Endodermal cell (in vitro differentiated cells): ENCODE measurements at regions not wholly inside any gene's neighbourhood (a gene's known extent, or its start where the extent isn't known, plus 50 kb on each side); places are given as distances from the start of the nearest gene placed in this dataset.
"Not testable (repeated sequence)": the region's sequence is repeated elsewhere in the genome, so short reads cannot be mapped to it uniquely, and the experiment has no call there.

Experiments
- DNase-seq: peaks from one replicate; pipeline ENCODE4 v3.0.0-alpha.2; 2017
- H3K27ac ChIP-seq: 2 replicates; pipeline ENCODE4 v1.5.1; 2013; ENCODE audit warnings: mild to moderate bottlenecking, low read depth, low read length, moderate library complexity
- H3K27me3 ChIP-seq: 2 replicates; pipeline ENCODE4 v1.6.1; 2013; ENCODE audit warnings: mild to moderate bottlenecking, low read length, moderate library complexity; ENCODE audit not compliant: insufficient read depth, control insufficient read depth, poor library complexity, severe bottlenecking
- H3K36me3 ChIP-seq: 2 replicates; pipeline ENCODE4 v1.7.0; 2013; ENCODE audit warnings: mild to moderate bottlenecking, low read length, moderate library complexity; ENCODE audit not compliant: control insufficient read depth, insufficient read depth
- H3K4me1 ChIP-seq: one replicate; pipeline ENCODE4 v1.7.0; 2013; ENCODE audit warnings: low read length; ENCODE audit not compliant: control insufficient read depth, insufficient read depth
- H3K4me3 ChIP-seq: 2 replicates; pipeline ENCODE4 v1.5.1; 2013; ENCODE audit warnings: mild to moderate bottlenecking, low read length, moderate library complexity
- H3K9ac ChIP-seq: 2 replicates; pipeline ENCODE4 v1.6.1; 2013; ENCODE audit warnings: mild to moderate bottlenecking, low read length, moderate library complexity; ENCODE audit not compliant: poor library complexity, severe bottlenecking; ENCODE audit errors: extremely low read depth
- H3K9me3 ChIP-seq: 2 replicates; pipeline ENCODE4 v1.6.1; 2013; ENCODE audit warnings: mild to moderate bottlenecking, low read length, moderate library complexity; ENCODE audit not compliant: control insufficient read depth
- H3K27ac Mint-ChIP-seq: 2 replicates; pipeline ENCODE4 v1.8.0; 2020; ENCODE audit warnings: mixed read lengths
- H3K27me3 Mint-ChIP-seq: 2 replicates; pipeline ENCODE4 v1.8.0; 2021; ENCODE audit warnings: mild to moderate bottlenecking, mixed read lengths; ENCODE audit not compliant: insufficient read depth
- H3K36me3 Mint-ChIP-seq: 2 replicates; pipeline ENCODE4 v1.8.0; 2020; ENCODE audit warnings: low read depth, mixed read lengths
- H3K4me1 Mint-ChIP-seq: 2 replicates; pipeline ENCODE4 v1.8.0; 2020; ENCODE audit warnings: mixed read lengths
- H3K4me3 Mint-ChIP-seq: 2 replicates; pipeline ENCODE4 v1.8.0; 2020; ENCODE audit warnings: mild to moderate bottlenecking, moderate library complexity, mixed read lengths
- H3K9me3 Mint-ChIP-seq: 2 replicates; pipeline ENCODE4 v1.8.0; 2020; ENCODE audit warnings: mild to moderate bottlenecking, mixed read lengths
- WGBS, 2 experiments: methylation state at CpG; one replicate each; pipeline versions ENCODE4 v1.1.5 to v1.1.7; 2013; ENCODE audit warnings: missing lambda C conversion rate in 2 of 2, mixed read lengths in 1 of 2; ENCODE audit not compliant: insufficient coverage in 1 of 2, insufficient read length in 1 of 2; 5-methylcytosine and 5-hydroxymethylcytosine counted together
- TF ChIP-seq, protein P1 (sequence below): fragments of 200-600 bp; sonication (generic); conservative IDR thresholded peaks from 2 replicates; pipeline ENCODE4 v1.5.0; 2021; ENCODE audit warnings: antibody characterized with exemption, mild to moderate bottlenecking

GRCh38 chr2:195572895-195573683 is 83.9 kb upstream of the SLC39A10 start:
- Histone ChIP-seq H3K27me3 (no peaks in the 10 kb centered on the region), H3K4me1 (no peaks in the 10 kb centered on the region), H3K4me3 (no peak overlapping the region), H3K9me3 (no peaks in the 10 kb centered on the region), H3K27ac (no peak overlapping the region), H3K9ac (no peak overlapping the region), H3K36me3 (no peaks in the 10 kb centered on the region)
- peaks cover 9% of the 10 kb centered on the region for H3K9me3 Mint-ChIP-seq
- H3K4me1 Mint-ChIP-seq: peaks cover 4% of the 10 kb centered on the region
- H3K27ac Mint-ChIP-seq: no peak overlapping the region
- TF ChIP-seq, protein P1, sequence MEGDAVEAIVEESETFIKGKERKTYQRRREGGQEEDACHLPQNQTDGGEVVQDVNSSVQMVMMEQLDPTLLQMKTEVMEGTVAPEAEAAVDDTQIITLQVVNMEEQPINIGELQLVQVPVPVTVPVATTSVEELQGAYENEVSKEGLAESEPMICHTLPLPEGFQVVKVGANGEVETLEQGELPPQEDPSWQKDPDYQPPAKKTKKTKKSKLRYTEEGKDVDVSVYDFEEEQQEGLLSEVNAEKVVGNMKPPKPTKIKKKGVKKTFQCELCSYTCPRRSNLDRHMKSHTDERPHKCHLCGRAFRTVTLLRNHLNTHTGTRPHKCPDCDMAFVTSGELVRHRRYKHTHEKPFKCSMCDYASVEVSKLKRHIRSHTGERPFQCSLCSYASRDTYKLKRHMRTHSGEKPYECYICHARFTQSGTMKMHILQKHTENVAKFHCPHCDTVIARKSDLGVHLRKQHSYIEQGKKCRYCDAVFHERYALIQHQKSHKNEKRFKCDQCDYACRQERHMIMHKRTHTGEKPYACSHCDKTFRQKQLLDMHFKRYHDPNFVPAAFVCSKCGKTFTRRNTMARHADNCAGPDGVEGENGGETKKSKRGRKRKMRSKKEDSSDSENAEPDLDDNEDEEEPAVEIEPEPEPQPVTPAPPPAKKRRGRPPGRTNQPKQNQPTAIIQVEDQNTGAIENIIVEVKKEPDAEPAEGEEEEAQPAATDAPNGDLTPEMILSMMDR: no peak
- WGBS, 2 experiments: 95 to 98% methylated on average over 4 to 6 of the region's 6 CpGs
- no peaks in the 10 kb centered on the region for H3K36me3 Mint-ChIP-seq
- H3K27me3 Mint-ChIP-seq: no peaks in the 10 kb centered on the region
- no peak for DNase-seq
- H3K4me3 Mint-ChIP-seq: no peak overlapping the region

DNA sequence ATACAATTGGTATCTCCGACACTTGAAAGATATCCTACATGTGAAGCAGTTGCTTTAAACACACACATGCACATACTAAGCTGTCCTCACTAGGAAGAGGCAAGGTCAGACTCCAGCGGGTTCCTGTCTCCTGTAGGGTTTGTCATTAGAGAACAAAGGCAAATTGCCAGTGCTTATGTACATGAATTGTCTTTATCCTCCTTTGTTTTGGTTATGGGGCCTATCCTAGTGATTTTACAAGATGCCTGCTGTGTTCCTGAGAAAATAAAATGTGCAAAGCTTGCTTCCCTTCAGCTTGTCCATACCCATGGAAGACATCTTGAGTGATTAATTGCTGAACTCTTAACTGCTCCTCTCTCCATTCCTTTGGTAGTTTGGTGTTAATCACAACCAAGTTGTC is 86.7 kb upstream of the SLC39A10 start:
- Mint-ChIP-seq H3K4me1 (peaks cover 4% of the 10 kb centered on the region), H3K4me3 (no peak overlapping the region), H3K27me3 (no peaks in the 10 kb centered on the region), H3K9me3 (peaks cover 15% of the 10 kb centered on the region), H3K27ac (no peak overlapping the region), H3K36me3 (no peaks in the 10 kb centered on the region)
- H3K9me3 ChIP-seq: no peaks in the 10 kb centered on the region
- no peak for DNase-seq
- 73 to 100% methylated on average over 1 to 2 of the region's 2 CpGs for WGBS, 2 experiments
- no peak overlapping the region for H3K9ac ChIP-seq
- H3K4me1 ChIP-seq: no peaks in the 10 kb centered on the region
- H3K27me3 ChIP-seq: no peaks in the 10 kb centered on the region
- no peak overlapping the region for H3K4me3 ChIP-seq
- no peaks in the 10 kb centered on the region for H3K36me3 ChIP-seq
- TF ChIP-seq, protein P1: no peak
- no peak overlapping the region for H3K27ac ChIP-seq

DNA sequence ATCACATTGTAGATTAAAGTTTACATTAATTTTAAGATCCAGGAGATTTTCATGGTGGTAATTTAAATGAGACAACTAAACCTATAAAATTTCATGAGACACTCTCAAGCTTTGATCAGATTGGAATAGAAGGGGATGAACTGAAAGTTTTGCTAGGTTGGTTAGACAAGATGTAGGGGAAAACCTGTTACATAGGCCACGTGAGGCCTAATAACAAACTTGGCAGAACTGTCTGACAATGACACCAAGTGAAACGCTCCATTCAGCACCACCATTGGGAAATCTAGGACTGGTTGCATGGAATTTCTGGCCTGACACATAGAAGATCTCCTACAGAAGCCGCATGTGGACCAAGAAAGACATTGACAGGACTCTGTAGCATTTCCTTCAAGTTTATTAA is 87.8 kb upstream of the SLC39A10 start:
- no peak overlapping the region for H3K27ac Mint-ChIP-seq
- H3K4me1 Mint-ChIP-seq: peaks cover 4% of the 10 kb centered on the region
- no peak for DNase-seq
- Histone ChIP-seq H3K36me3 (no peaks in the 10 kb centered on the region), H3K27me3 (no peaks in the 10 kb centered on the region), H3K4me3 (no peak overlapping the region), H3K9me3 (no peaks in the 10 kb centered on the region), H3K9ac (no peak overlapping the region), H3K4me1 (no peaks in the 10 kb centered on the region), H3K27ac (no peak overlapping the region)
- no peak overlapping the region for H3K4me3 Mint-ChIP-seq
- TF ChIP-seq, protein P1: no peak
- H3K9me3 Mint-ChIP-seq: peaks cover 15% of the 10 kb centered on the region
- H3K27me3 Mint-ChIP-seq: no peaks in the 10 kb centered on the region
- no peaks in the 10 kb centered on the region for H3K36me3 Mint-ChIP-seq
- WGBS, 2 experiments: 90 to 96% methylated on average over 2 to 3 of the region's 3 CpGs

DNA sequence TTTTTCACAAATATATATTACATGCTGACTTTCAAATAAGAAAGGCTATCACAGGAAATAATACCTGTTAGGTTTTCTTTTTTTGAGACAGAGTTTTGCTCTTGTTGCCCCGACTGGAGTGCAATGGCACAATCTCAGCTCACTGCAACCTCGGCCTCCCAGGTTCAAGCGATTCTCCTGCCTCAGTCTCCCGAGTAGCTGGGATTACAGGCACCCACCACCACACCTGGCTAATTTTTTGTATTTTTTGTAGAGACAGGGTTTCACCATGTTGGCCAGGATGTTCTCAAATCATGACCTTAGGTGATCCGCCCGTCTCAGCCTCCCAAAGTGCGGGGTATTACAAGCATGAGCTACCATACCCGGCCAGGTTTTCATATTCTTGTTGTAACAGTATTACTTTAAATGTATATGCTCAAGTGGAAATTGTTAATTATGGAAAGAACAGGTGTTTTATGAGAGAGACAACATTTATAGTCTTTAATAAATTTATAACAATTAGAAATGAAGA is 92.3 kb upstream of the SLC39A10 start:
- H3K9me3 ChIP-seq, H3K27me3 ChIP-seq, H3K27me3 Mint-ChIP-seq, H3K9ac ChIP-seq, H3K36me3 ChIP-seq, H3K4me3 ChIP-seq, H3K36me3 Mint-ChIP-seq, H3K4me1 Mint-ChIP-seq, DNase-seq, H3K4me1 ChIP-seq, H3K27ac ChIP-seq, H3K27ac Mint-ChIP-seq, H3K4me3 Mint-ChIP-seq: not testable (repeated sequence)
- H3K9me3 Mint-ChIP-seq: peaks cover 14% of the 10 kb centered on the region
- WGBS, 2 experiments: 93 to 100% methylated on average over 1 to 8 of the region's 8 CpGs
